ENCODE measurements at regions not wholly inside any gene's neighbourhood (a gene's known extent, or its start where the extent isn't known, plus 50 kb on each side); places are given as distances from the start of the nearest gene placed in this dataset.

- TF ChIP-seq EZH2phosphoT487 (IDR thresholded peaks at IDR 0.05; ENCODE audit: unreplicated experiment) (no peak), ZNF114 (CRISPR knock-in tag; IDR thresholded peaks at IDR 0.05) (no peak), JUNB (IDR thresholded peaks at IDR 0.05; ENCODE audit: unreplicated experiment) (no peak), CREB1 (CRISPR knock-in tag; IDR thresholded peaks at IDR 0.05; ENCODE audit: low read depth) (no peak)
- TF ChIP-seq, protein P1, sequence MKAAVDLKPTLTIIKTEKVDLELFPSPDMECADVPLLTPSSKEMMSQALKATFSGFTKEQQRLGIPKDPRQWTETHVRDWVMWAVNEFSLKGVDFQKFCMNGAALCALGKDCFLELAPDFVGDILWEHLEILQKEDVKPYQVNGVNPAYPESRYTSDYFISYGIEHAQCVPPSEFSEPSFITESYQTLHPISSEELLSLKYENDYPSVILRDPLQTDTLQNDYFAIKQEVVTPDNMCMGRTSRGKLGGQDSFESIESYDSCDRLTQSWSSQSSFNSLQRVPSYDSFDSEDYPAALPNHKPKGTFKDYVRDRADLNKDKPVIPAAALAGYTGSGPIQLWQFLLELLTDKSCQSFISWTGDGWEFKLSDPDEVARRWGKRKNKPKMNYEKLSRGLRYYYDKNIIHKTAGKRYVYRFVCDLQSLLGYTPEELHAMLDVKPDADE (IDR thresholded peaks at IDR 0.05) = no peak
- TF ChIP-seq, protein P2, sequence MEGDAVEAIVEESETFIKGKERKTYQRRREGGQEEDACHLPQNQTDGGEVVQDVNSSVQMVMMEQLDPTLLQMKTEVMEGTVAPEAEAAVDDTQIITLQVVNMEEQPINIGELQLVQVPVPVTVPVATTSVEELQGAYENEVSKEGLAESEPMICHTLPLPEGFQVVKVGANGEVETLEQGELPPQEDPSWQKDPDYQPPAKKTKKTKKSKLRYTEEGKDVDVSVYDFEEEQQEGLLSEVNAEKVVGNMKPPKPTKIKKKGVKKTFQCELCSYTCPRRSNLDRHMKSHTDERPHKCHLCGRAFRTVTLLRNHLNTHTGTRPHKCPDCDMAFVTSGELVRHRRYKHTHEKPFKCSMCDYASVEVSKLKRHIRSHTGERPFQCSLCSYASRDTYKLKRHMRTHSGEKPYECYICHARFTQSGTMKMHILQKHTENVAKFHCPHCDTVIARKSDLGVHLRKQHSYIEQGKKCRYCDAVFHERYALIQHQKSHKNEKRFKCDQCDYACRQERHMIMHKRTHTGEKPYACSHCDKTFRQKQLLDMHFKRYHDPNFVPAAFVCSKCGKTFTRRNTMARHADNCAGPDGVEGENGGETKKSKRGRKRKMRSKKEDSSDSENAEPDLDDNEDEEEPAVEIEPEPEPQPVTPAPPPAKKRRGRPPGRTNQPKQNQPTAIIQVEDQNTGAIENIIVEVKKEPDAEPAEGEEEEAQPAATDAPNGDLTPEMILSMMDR (conservative IDR thresholded peaks at IDR 0.05; ENCODE audit: low read depth in 2 of 2) = no peak
Observed at GRCh38 chr10:2974083-2974482, 93.3 kb upstream of the PFKP start (continued).

- Histone ChIP-seq H3K4me3 (no peak overlapping the region), H4K20me1 (replicated peaks; ENCODE audit: insufficient read depth) (no peaks in the 10 kb centered on the region), H3F3A (replicated peaks; ENCODE audit: low read depth) (no peaks in the 10 kb centered on the region), H3K36me3 (ENCODE audit: insufficient read depth) (no peaks in the 10 kb centered on the region), H3K4me1 (ENCODE audit: insufficient read depth) (no peaks in the 10 kb centered on the region), H3K27ac (ENCODE audit: low read depth) (no peak overlapping the region), H3K4me2 (no peak overlapping the region), H3K27me3 (ENCODE audit: insufficient read depth) (no peaks in the 10 kb centered on the region), H3K79me2 (replicated peaks; ENCODE audit: insufficient read depth) (no peaks in the 10 kb centered on the region), H3K9me2 (ENCODE audit: insufficient read depth) (no peaks in the 10 kb centered on the region), H2AFZ (no peak overlapping the region)
- Mint-ChIP-seq H3K27me3 (ENCODE audit: insufficient read depth, low read depth, poor library complexity) (peaks cover 3% of the 10 kb centered on the region), H3K9me3 (no peaks in the 10 kb centered on the region), H3K4me3 (no peak overlapping the region), H3K27ac (no peak overlapping the region), H3K36me3 (ENCODE audit: low read depth) (no peaks in the 10 kb centered on the region), H3K4me1 (peaks cover 14% of the 10 kb centered on the region; the same call in 2 of the 3 replicates)
- ATAC-seq = no peak
- DNase-seq (ENCODE audit: low spot score) = no peak
- TF ChIP-seq, protein P1 (IDR thresholded peaks at IDR 0.05) = no peak
- TF ChIP-seq NANOG (IDR thresholded peaks at IDR 0.05; ENCODE audit: borderline replicate concordance) (no peak), CREB1 (CRISPR knock-in tag; IDR thresholded peaks at IDR 0.05; ENCODE audit: low read depth) (no peak), ZNF114 (CRISPR knock-in tag; IDR thresholded peaks at IDR 0.05) (no peak), POLR2AphosphoS5 (IDR thresholded peaks at IDR 0.05; ENCODE audit: low read depth) (no peak), ZNF331 (CRISPR knock-in tag; IDR thresholded peaks at IDR 0.05; ENCODE audit: low read depth) (no peak), EZH2phosphoT487 (IDR thresholded peaks at IDR 0.05; ENCODE audit: unreplicated experiment) (no peak), ZNF462 (CRISPR knock-in tag; IDR thresholded peaks at IDR 0.05) (no peak), STAT1 (IDR thresholded peaks at IDR 0.05; ENCODE audit: unreplicated experiment) (no peak), JUNB (IDR thresholded peaks at IDR 0.05; ENCODE audit: unreplicated experiment) (no peak)
- TF ChIP-seq, protein P2 (conservative IDR thresholded peaks at IDR 0.05; ENCODE audit: low read depth in 2 of 2) = no peak
Observed at GRCh38 chr10:2972810-2973209, 94.5 kb upstream of the PFKP start.
